WTC11 (cell line): ENCODE measurements at regions not wholly inside any gene's neighbourhood (a gene's known extent, or its start where the extent isn't known, plus 50 kb on each side); places are given as distances from the start of the nearest gene placed in this dataset.

ENCODE experiments used
- ATAC-seq: fragments of 200-7000 bp; cut with Tn5 transposase; 2 replicates; pipeline ENCODE4 v1.10.0; 2021; ENCODE audit warnings: mild to moderate bottlenecking, moderate library complexity
- CTCF ChIA-PET: fragments of 300-600 bp; sonication (Branson Sonifier 250); formaldehyde crosslinking; loops from one replicate; lab custom pipeline; 2021; ENCODE audit warnings: antibody characterized with exemption; lab: Charles Lee
- POLR2A ChIA-PET: fragments of 350-600 bp; sonication (Branson Sonifier 250); formaldehyde crosslinking; loops from one replicate; lab custom pipeline; 2021; ENCODE audit warnings: antibody characterized with exemption; lab: Charles Lee
- DNase-seq: peaks from one replicate; pipeline ENCODE4 v3.0.0; 2021; ENCODE audit warnings: low spot score
- H3K27ac Mint-ChIP-seq: 2 replicates; pipeline ENCODE4 v1.8.0; 2021; ENCODE audit warnings: mixed read lengths
- H3K27me3 Mint-ChIP-seq: 2 replicates; pipeline ENCODE4 v1.8.0; 2021; ENCODE audit warnings: low read depth, mild to moderate bottlenecking, moderate library complexity, mixed read lengths
- H3K36me3 Mint-ChIP-seq: 2 replicates; pipeline ENCODE4 v1.8.0; 2021; ENCODE audit warnings: mixed read lengths
- H3K4me1 Mint-ChIP-seq: 2 replicates; pipeline ENCODE4 v1.8.0; 2022; ENCODE audit warnings: mixed read lengths
- H3K4me3 Mint-ChIP-seq: 2 replicates; pipeline ENCODE4 v1.8.0; 2021; ENCODE audit warnings: mild to moderate bottlenecking, moderate library complexity, mixed read lengths
- H3K9me3 Mint-ChIP-seq: 2 replicates; pipeline ENCODE4 v1.8.0; 2021; ENCODE audit warnings: mixed read lengths
- CDX4 ChIP-seq: fragments of 250-450 bp; sonication (Bioruptor Pico); IDR thresholded peaks from 2 replicates; pipeline ENCODE4 v1.9.0; 2021; ENCODE audit warnings: moderate library complexity, mild to moderate bottlenecking, inconsistent platforms, borderline replicate concordance
- ELF4 ChIP-seq: sonication (generic); formaldehyde crosslinking; IDR thresholded peaks from 2 replicates; pipeline ENCODE4 v1.8.1; 2022; ENCODE audit warnings: low read depth, mild to moderate bottlenecking, moderate library complexity, missing genetic modification reagents
- FOXK1 ChIP-seq: sonication (generic); formaldehyde crosslinking; IDR thresholded peaks from 2 replicates; pipeline ENCODE4 v1.8.0; 2022; ENCODE audit warnings: mild to moderate bottlenecking, moderate library complexity, missing genetic modification reagents
- FOXP1 ChIP-seq: sonication (generic); formaldehyde crosslinking; IDR thresholded peaks from 2 replicates; pipeline ENCODE4 v1.8.0; 2022; ENCODE audit warnings: missing genetic modification reagents, mild to moderate bottlenecking, moderate library complexity, borderline replicate concordance
- GABPB1 ChIP-seq: sonication (generic); formaldehyde crosslinking; IDR thresholded peaks from 2 replicates; pipeline ENCODE4 v1.8.1; 2023; ENCODE audit warnings: mild to moderate bottlenecking, missing genetic modification reagents
- MYBL2 ChIP-seq: sonication (generic); formaldehyde crosslinking; IDR thresholded peaks from 2 replicates; pipeline ENCODE4 v1.8.1; 2023; ENCODE audit warnings: mild to moderate bottlenecking, moderate library complexity, missing genetic modification reagents
- NFYB ChIP-seq: sonication (generic); formaldehyde crosslinking; conservative IDR thresholded peaks from 2 replicates; pipeline ENCODE4 v1.8.0; 2022; ENCODE audit warnings: low read depth, missing genetic modification reagents
- NR1H2 ChIP-seq: sonication (generic); formaldehyde crosslinking; IDR thresholded peaks from 2 replicates; pipeline ENCODE4 v1.9.0; 2021; ENCODE audit warnings: mild to moderate bottlenecking, moderate library complexity, missing genetic modification reagents
- OVOL2 ChIP-seq: fragments of 250-450 bp; sonication (Bioruptor Pico); IDR thresholded peaks from 2 replicates; pipeline ENCODE4 v1.9.0; 2021; ENCODE audit warnings: mild to moderate bottlenecking, borderline replicate concordance
- PRDM15 ChIP-seq: sonication (generic); formaldehyde crosslinking; IDR thresholded peaks from 2 replicates; pipeline ENCODE4 v1.8.0; 2022; ENCODE audit warnings: missing genetic modification reagents
- PREB ChIP-seq: sonication (generic); formaldehyde crosslinking; IDR thresholded peaks from 2 replicates; pipeline ENCODE4 v1.8.1; 2022; ENCODE audit warnings: mild to moderate bottlenecking, missing genetic modification reagents, moderate library complexity, borderline replicate concordance
- SOX15 ChIP-seq: fragments of 250-450 bp; sonication (Bioruptor Pico); IDR thresholded peaks from 2 replicates; pipeline ENCODE4 v1.9.0; 2021; ENCODE audit warnings: mild to moderate bottlenecking
- TP53 ChIP-seq: sonication (generic); formaldehyde crosslinking; IDR thresholded peaks from 2 replicates; pipeline ENCODE4 v1.8.1; 2023; ENCODE audit warnings: mild to moderate bottlenecking, missing genetic modification reagents
- ZBTB21 ChIP-seq: sonication (generic); formaldehyde crosslinking; IDR thresholded peaks from 2 replicates; pipeline ENCODE4 v1.8.1; 2023; ENCODE audit warnings: mild to moderate bottlenecking, missing genetic modification reagents, borderline replicate concordance
- ZBTB43 ChIP-seq: sonication (generic); formaldehyde crosslinking; IDR thresholded peaks from 2 replicates; pipeline ENCODE4 v1.8.1; 2023; ENCODE audit warnings: mild to moderate bottlenecking, missing genetic modification reagents
- ZNF121 ChIP-seq: sonication (generic); formaldehyde crosslinking; IDR thresholded peaks from 2 replicates; pipeline ENCODE4 v1.8.0; 2023; ENCODE audit warnings: missing genetic modification reagents
- ZNF232 ChIP-seq: sonication (generic); formaldehyde crosslinking; IDR thresholded peaks from 2 replicates; pipeline ENCODE4 v1.8.0; 2022; ENCODE audit warnings: mild to moderate bottlenecking, missing genetic modification reagents
- ZNF263 ChIP-seq: sonication (generic); formaldehyde crosslinking; IDR thresholded peaks from 2 replicates; pipeline ENCODE4 v1.8.1; 2022; ENCODE audit warnings: low read depth, mild to moderate bottlenecking, moderate library complexity, missing genetic modification reagents
- ZNF281 ChIP-seq: sonication (generic); formaldehyde crosslinking; IDR thresholded peaks from 2 replicates; pipeline ENCODE4 v1.8.0; 2023; ENCODE audit warnings: mild to moderate bottlenecking, missing genetic modification reagents

GRCh38 chr2:136527560-136527959 is 237.8 kb upstream of the THSD7B start:
- ChIA-PET POLR2A (interaction anchor here (0.5 kb wide), 1 partner anchor 91 kb away, joined by 5 read pairs; no protein-coding TSS in a partner anchor), CTCF (no interaction called here)
- Mint-ChIP-seq H3K36me3 (no peaks in the 10 kb centered on the region), H3K9me3 (no peaks in the 10 kb centered on the region), H3K4me1 (no peaks in the 10 kb centered on the region), H3K27ac (no peak overlapping the region), H3K4me3 (no peak overlapping the region), H3K27me3 (no peaks in the 10 kb centered on the region; the same call in 1 of the 2 replicates)
- TF ChIP-seq ELF4 (CRISPR knock-in tag) (no peak), MYBL2 (CRISPR knock-in tag) (no peak), TP53 (no peak), ZBTB21 (CRISPR knock-in tag) (0 out of 2 replicates have a peak, but pooled peaks have one; percentile 25), GABPB1 (CRISPR knock-in tag) (no peak), SOX15 (CRISPR knock-in tag) (no peak), FOXK1 (peak; percentile 49; the same call in 1 of the 2 replicates), FOXP1 (CRISPR knock-in tag) (no peak), ZNF281 (CRISPR knock-in tag) (0 out of 2 replicates have a peak, but pooled peaks have one; percentile 28), ZNF263 (CRISPR knock-in tag) (no peak), OVOL2 (no peak), PREB (CRISPR knock-in tag) (no peak), ZNF232 (CRISPR knock-in tag) (0 out of 2 replicates have a peak, but pooled peaks have one; percentile 54), NR1H2 (no peak), ZNF121 (CRISPR knock-in tag) (no peak), NFYB (0 out of 2 replicates have a peak, but pooled peaks have one; percentile 14)
- ATAC-seq, result peak; percentile 78
- DNase-seq, result peak; percentile 50

- H3K9me3 Mint-ChIP-seq, result no peaks in the 10 kb centered on the region
- DNase-seq (no peak), ATAC-seq (no peak)
- H3K4me3 Mint-ChIP-seq, result no peak overlapping the region
- ChIA-PET CTCF (no interaction called here), POLR2A (no interaction called here)
- no peak overlapping the region for H3K27ac Mint-ChIP-seq
- TF ChIP-seq CDX4 (CRISPR knock-in tag) (no peak), PRDM15 (CRISPR knock-in tag) (no peak), ZBTB43 (no peak), ZNF121 (CRISPR knock-in tag) (no peak), FOXK1 (no peak), PREB (CRISPR knock-in tag) (no peak)
- H3K4me1 Mint-ChIP-seq, result peaks cover 22% of the 10 kb centered on the region
- peaks cover 2% of the 10 kb centered on the region; the same call in 1 of the 2 replicates for H3K27me3 Mint-ChIP-seq
- no peaks in the 10 kb centered on the region for H3K36me3 Mint-ChIP-seq
Observed at GRCh38 chr2:136522724-136523123, 242.6 kb upstream of the THSD7B start.
